ENCODE measurements at regions not wholly inside any gene's neighbourhood (a gene's known extent, or its start where the extent isn't known, plus 50 kb on each side); places are given as distances from the start of the nearest gene placed in this dataset.

- TF ChIP-seq CTCF (IDR thresholded peaks at IDR 0.05; ENCODE audit: low read length, missing control alignments): no peak
- H3K4me3 ChIP-seq (replicated peaks; ENCODE audit: low read depth, low read length): no peak overlapping the region
- no peak for DNase-seq (ENCODE audit: low read depth)
These were observed 52.5 kb upstream of the NT5C1B start for GRCh38 chr2:18641823-18642222.

GRCh38 chr2:18639756-18640453 lies 50.5 kb upstream of the NT5C1B start:
- no peak overlapping the region for H3K4me3 ChIP-seq (replicated peaks; ENCODE audit: low read depth, low read length)
- DNase-seq (ENCODE audit: low read depth): no peak
- no peak for TF ChIP-seq CTCF (IDR thresholded peaks at IDR 0.05; ENCODE audit: low read length, missing control alignments)

Data from fibroblast of pulmonary artery (primary cell).